Heart left ventricle (tissue), 16 donors: ENCODE measurements at regions not wholly inside any gene's neighbourhood (a gene's known extent, or its start where the extent isn't known, plus 50 kb on each side); places are given as distances from the start of the nearest gene placed in this dataset.

ENCODE experiments used
- ATAC-seq, 4 donors: fragments of 200-7000 bp; cut with Tn5 transposase; one replicate each; pipeline ENCODE4 v1.9.1; 2020 to 2022; ENCODE audit warnings: moderate library complexity in 4 of 4, mild to moderate bottlenecking in 3 of 4, moderate number of reproducible peaks in 1 of 4
- DNase-seq, 5 donors: peaks; one replicate each; pipeline ENCODE4 v3.0.0-alpha.2; 2020
- H3K27ac ChIP-seq, 12 donors: fragments of 200-600 bp; sonication (generic) in 4 of 12; one replicate each; pipeline versions ENCODE4 v1.5.0 to v1.8.0; 2016 to 2022; ENCODE audit warnings: mild to moderate bottlenecking in 2 of 12
- H3K27me3 ChIP-seq, 9 donors: fragments of 200-600 bp; sonication (generic) in 2 of 9; one replicate each; pipeline versions ENCODE4 v1.5.1 to v1.8.0; 2016 to 2022; ENCODE audit warnings: mild to moderate bottlenecking in 3 of 9
- H3K36me3 ChIP-seq, 9 donors: fragments of 200-600 bp; sonication (generic) in 2 of 9; one replicate each; pipeline versions ENCODE4 v1.5.0 to v1.8.0; 2018 to 2022; ENCODE audit warnings: mild to moderate bottlenecking in 2 of 9
- H3K4me1 ChIP-seq, 12 donors: fragments of 200-600 bp; sonication (generic) in 4 of 12; one replicate each; pipeline versions ENCODE4 v1.5.0 to v1.8.0; 2016 to 2022; ENCODE audit warnings: mild to moderate bottlenecking in 3 of 12
- H3K4me3 ChIP-seq, 12 donors: fragments of 200-600 bp; sonication (generic) in 4 of 12; one replicate each; pipeline versions ENCODE4 v1.5.0 to v1.8.0; 2017 to 2022; ENCODE audit warnings: mild to moderate bottlenecking in 9 of 12, moderate library complexity in 4 of 12
- H3K9me3 ChIP-seq, 12 donors: fragments of 200-600 bp; sonication (generic) in 4 of 12; one replicate each; pipeline versions ENCODE4 v1.5.0 to v1.8.0; 2016 to 2022; ENCODE audit warnings: mild to moderate bottlenecking in 1 of 12
- POLR2A ChIP-seq, 2 donors: fragments of 450-650 bp; IDR thresholded peaks; one replicate each; pipeline ENCODE4 v1.6.1; 2017; ENCODE audit warnings: antibody characterized with exemption in 2 of 2, mild to moderate bottlenecking in 2 of 2, moderate library complexity in 2 of 2
- WGBS, 4 donors: extraction: QIAGEN DNeasy Blood & Tissue Kit in 2 of 4; methylation state at CpG; one replicate each; pipeline versions ENCODE4 v1.1.5 to v1.1.7; 2013 to 2018; 5-methylcytosine and 5-hydroxymethylcytosine counted together
- intact Hi-C, 10 donors: fragments of 100-400 bp; cut with DNase I; formaldehyde crosslinking; loops; one replicate each; pipeline versions ENCODE4 v1.11.1 to v1.14.2; 2022
- TF ChIP-seq, protein P1 (sequence below), 12 donors: fragments of 200-600 bp; sonication (generic) in 4 of 12; IDR thresholded peaks; one replicate each; pipeline versions ENCODE4 v1.5.0 to v1.8.0; 2018 to 2022; ENCODE audit warnings: antibody characterized with exemption in 12 of 12, mild to moderate bottlenecking in 5 of 12
- donor health status: ischemic (EF 13 %, LVEDD 7.1; RV severe dilation, severe dysfunction).
- donor health status: healthy with polysubstance abuse.
- donor health status: DM: no; HTN: yes; CAD: no.
- donor health status: DM: no; HTN: no; CAD: no.
- donor health status: ischemic (EF 25% LVEDD 6.9; RV normal size, moderate dysfunction).
- donor health status: ischemic (EF 25% LVEDD 5.7; RV mildly dilated, moderate dysfunction).
- donor health status: healthy.
- donor health status: DM: yes; HTN: yes; CAD: no.
- donor health status: ischemic (EF 35%, LVEDD 5.7; RV mildly dilated, moderate dysfunction).
- donor health status: nonischemic (EF 11% LVEDD 7.7; RV severe dilation, severe dysfunction).
- donor health status: DM: yes; HTN: yes; CAD: no.
- donor health status: PGD.
- donor health status: ischemic (EF 29% LVEDD 5.4; RV normal size, mild dysfunction).
- donor health status: nonischemic (EF 23%, LVEDD 6.1; RV moderate dilation, normal function).

DNA sequence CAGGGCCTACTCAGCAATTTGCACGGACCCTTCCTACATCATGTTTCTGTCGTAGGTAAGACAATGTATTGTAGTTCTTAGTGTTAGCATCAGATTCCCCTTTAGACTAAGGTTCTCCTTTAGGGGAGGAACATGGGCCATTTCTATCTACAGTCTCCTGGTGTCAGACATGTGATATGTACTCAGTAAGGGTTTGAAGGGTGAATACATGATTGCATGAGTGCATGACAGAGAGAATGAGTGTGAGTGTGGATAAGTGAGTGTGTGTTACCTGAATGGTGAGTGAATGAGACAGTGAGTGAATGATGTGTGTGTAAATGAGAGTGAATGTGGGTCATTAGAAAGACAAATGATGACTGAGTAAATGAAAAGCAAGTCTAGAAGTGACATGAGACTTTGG lies 476.8 kb downstream of the HAPSTR1 start:
- Histone ChIP-seq H3K27ac (no peak overlapping the region), H3K4me1 (no peaks in the 10 kb centered on the region), H3K4me3 (no peak overlapping the region), H3K9me3 (no peaks in the 10 kb centered on the region), H3K27me3 (no peaks in the 10 kb centered on the region), H3K36me3 (no peaks in the 10 kb centered on the region)
- WGBS, 4 donors: 87 to 96% (median 89%) methylated on average over 2 of the region's 2 CpGs
- ATAC-seq (no peak), DNase-seq (no peak)
- intact Hi-C loops: no loop called here
- no peak for TF ChIP-seq POLR2A (IDR thresholded peaks at IDR 0.05)
- TF ChIP-seq, protein P1, sequence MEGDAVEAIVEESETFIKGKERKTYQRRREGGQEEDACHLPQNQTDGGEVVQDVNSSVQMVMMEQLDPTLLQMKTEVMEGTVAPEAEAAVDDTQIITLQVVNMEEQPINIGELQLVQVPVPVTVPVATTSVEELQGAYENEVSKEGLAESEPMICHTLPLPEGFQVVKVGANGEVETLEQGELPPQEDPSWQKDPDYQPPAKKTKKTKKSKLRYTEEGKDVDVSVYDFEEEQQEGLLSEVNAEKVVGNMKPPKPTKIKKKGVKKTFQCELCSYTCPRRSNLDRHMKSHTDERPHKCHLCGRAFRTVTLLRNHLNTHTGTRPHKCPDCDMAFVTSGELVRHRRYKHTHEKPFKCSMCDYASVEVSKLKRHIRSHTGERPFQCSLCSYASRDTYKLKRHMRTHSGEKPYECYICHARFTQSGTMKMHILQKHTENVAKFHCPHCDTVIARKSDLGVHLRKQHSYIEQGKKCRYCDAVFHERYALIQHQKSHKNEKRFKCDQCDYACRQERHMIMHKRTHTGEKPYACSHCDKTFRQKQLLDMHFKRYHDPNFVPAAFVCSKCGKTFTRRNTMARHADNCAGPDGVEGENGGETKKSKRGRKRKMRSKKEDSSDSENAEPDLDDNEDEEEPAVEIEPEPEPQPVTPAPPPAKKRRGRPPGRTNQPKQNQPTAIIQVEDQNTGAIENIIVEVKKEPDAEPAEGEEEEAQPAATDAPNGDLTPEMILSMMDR (IDR thresholded peaks at IDR 0.05): no peak

DNA sequence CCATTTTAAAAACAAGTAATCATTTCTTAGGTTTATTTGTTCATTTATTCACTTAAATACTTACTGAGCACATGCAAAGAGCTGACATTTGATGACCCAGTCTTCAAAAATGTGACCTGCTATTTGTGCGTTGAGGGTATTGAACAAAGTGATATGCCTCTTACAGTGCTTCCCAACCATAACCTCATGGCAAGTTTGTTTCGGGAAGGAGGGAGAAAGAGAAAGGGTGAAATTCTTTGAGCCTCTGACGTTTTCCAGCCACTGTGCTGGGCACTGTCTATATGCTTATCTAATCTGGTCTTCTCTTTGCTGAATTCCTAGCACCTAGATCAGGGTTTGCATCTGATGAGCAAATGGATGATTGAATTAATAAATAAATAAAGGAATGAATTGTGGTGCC lies 479.1 kb downstream of the HAPSTR1 start:
- WGBS, 4 donors: 35 to 42% (median 41%) methylated on average over 3 of the region's 3 CpGs
- no peaks in the 10 kb centered on the region for H3K36me3 ChIP-seq
- ATAC-seq: no peak
- no peaks in the 10 kb centered on the region for H3K27me3 ChIP-seq
- intact Hi-C loops: no loop called here
- no peaks in the 10 kb centered on the region for H3K9me3 ChIP-seq
- no peak for DNase-seq
- no peaks in the 10 kb centered on the region for H3K4me1 ChIP-seq
- TF ChIP-seq, protein P1 (IDR thresholded peaks at IDR 0.05): no peak
- TF ChIP-seq POLR2A (IDR thresholded peaks at IDR 0.05): no peak
- no peak overlapping the region for H3K4me3 ChIP-seq
- H3K27ac ChIP-seq: no peak overlapping the region

DNA sequence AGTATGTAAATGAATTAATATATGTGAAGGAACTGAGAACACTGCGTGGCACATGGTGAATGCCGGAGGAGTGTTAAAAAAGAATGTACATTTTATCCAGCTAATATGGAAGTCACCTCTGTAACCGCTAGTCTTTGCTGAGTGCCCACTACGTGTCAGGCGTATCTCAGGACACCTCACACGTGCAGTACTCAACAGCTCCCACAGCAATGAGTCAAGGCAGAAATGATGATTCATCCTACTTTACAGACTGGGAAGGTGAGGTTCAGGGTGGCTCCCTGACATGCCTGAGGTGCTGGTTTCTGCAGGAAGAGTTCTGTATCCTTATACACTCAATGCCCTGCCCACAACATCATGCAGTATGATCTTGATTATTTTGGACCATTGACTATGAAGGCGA lies 487.0 kb downstream of the HAPSTR1 start:
- no peak for DNase-seq
- H3K4me1 ChIP-seq: no peaks in the 10 kb centered on the region
- intact Hi-C loops: no loop called here
- no peak overlapping the region for H3K4me3 ChIP-seq
- no peak for TF ChIP-seq POLR2A (IDR thresholded peaks at IDR 0.05)
- TF ChIP-seq, protein P1 (IDR thresholded peaks at IDR 0.05): no peak
- ATAC-seq: no peak
- WGBS, 4 donors: 68 to 83% (median 74%) methylated on average over 7 of the region's 7 CpGs
- H3K36me3 ChIP-seq: no peaks in the 10 kb centered on the region
- H3K27ac ChIP-seq: no peak overlapping the region
- peaks cover 0 to 6% (median 0%) of the 10 kb centered on the region in 9 donors for H3K27me3 ChIP-seq
- no peaks in the 10 kb centered on the region for H3K9me3 ChIP-seq

DNA sequence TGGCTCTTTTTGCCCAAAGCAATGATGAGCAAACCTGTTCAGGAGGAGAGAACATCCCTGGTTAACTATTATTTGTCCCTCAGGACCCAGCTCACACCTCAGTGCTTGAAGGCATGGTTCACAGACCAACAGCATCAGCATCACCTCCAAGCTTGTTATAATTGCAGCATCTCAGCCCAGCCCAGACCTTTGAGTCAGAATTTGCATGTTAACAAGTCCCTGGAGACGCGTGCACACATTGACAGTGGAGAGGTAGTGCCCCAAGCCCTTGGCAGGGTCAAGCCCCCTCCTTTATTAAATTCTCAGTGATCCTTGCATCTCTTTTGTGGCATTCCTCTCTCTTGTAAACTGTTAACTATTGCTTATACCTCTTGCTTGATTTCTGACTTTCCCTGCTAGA lies 488.6 kb downstream of the HAPSTR1 start:
- 81 to 92% (median 89%) methylated on average over 2 of the region's 2 CpGs for WGBS, 4 donors
- Histone ChIP-seq H3K4me1 (no peaks in the 10 kb centered on the region), H3K36me3 (no peaks in the 10 kb centered on the region), H3K27me3 (peaks cover 0 to 6% (median 0%) of the 10 kb centered on the region in 9 donors), H3K27ac (no peak overlapping the region), H3K4me3 (no peak overlapping the region), H3K9me3 (no peaks in the 10 kb centered on the region)
- DNase-seq: no peak
- no peak for TF ChIP-seq POLR2A (IDR thresholded peaks at IDR 0.05)
- TF ChIP-seq, protein P1 (IDR thresholded peaks at IDR 0.05): no peak
- intact Hi-C loops: no loop called here
- ATAC-seq: no peak
